Karpas-422 (cell line): ENCODE measurements at regions not wholly inside any gene's neighbourhood (a gene's known extent, or its start where the extent isn't known, plus 50 kb on each side); places are given as distances from the start of the nearest gene placed in this dataset.

ENCODE experiments used
- DNase-seq: peaks from one replicate; pipeline ENCODE4 v3.0.0-alpha.2; 2015
- H2AFZ ChIP-seq: fragments of 200-600 bp; sonication (generic); 2 replicates; pipeline ENCODE4 v1.6.1; 2014; ENCODE audit warnings: antibody characterized with exemption, low read length, mixed read lengths
- H3K27ac ChIP-seq: fragments of 200-600 bp; sonication (generic); 2 replicates; pipeline ENCODE4 v1.5.1; 2014; ENCODE audit warnings: mild to moderate bottlenecking, low read length, moderate library complexity
- H3K27me3 ChIP-seq: fragments of 200-600 bp; sonication (generic); 2 replicates; pipeline ENCODE4 v1.6.1; 2014; ENCODE audit warnings: low read length, mixed read lengths
- H3K36me3 ChIP-seq: fragments of 200-600 bp; sonication (generic); 2 replicates; pipeline ENCODE4 v1.6.1; 2014; ENCODE audit warnings: low read length, mixed read lengths; ENCODE audit not compliant: insufficient read depth
- H3K4me1 ChIP-seq: fragments of 200-600 bp; sonication (generic); 2 replicates; pipeline ENCODE4 v1.6.1; 2014; ENCODE audit warnings: mild to moderate bottlenecking, low read length, mixed read lengths
- H3K4me2 ChIP-seq: fragments of 200-600 bp; sonication (generic); 2 replicates; pipeline ENCODE4 v1.6.1; 2014; ENCODE audit warnings: low read length, low read depth, mild to moderate bottlenecking; ENCODE audit not compliant: poor library complexity, severe bottlenecking
- H3K4me3 ChIP-seq: fragments of 200-600 bp; sonication (generic); 2 replicates; pipeline ENCODE4 v1.5.1; 2014; ENCODE audit warnings: mild to moderate bottlenecking, antibody characterized with exemption, low read length, mixed read lengths
- H3K79me2 ChIP-seq: fragments of 200-600 bp; sonication (generic); 2 replicates; pipeline ENCODE4 v1.6.1; 2014; ENCODE audit warnings: mild to moderate bottlenecking, low read length, mixed read lengths
- H3K9ac ChIP-seq: fragments of 200-600 bp; sonication (generic); 2 replicates; pipeline ENCODE4 v1.6.0; 2014; ENCODE audit warnings: low read length
- H3K9me2 ChIP-seq: fragments of 200-600 bp; sonication (generic), shearing (Covaris generic); replicated peaks from 2 replicates; pipeline ENCODE4 v1.6.0; 2014; ENCODE audit warnings: mild to moderate bottlenecking, low read length, moderate library complexity; ENCODE audit not compliant: insufficient read depth
- H3K9me3 ChIP-seq: fragments of 300-700, 200-600 bp; sonication (generic); 2 replicates; pipeline ENCODE4 v1.6.1; 2014; ENCODE audit warnings: low read length, mixed read lengths
- H4K20me1 ChIP-seq: fragments of 200-600 bp; sonication (generic); 2 replicates; pipeline ENCODE4 v1.6.1; 2014; ENCODE audit warnings: mild to moderate bottlenecking, antibody characterized with exemption, low read length, low read depth; ENCODE audit not compliant: insufficient read depth

DNA sequence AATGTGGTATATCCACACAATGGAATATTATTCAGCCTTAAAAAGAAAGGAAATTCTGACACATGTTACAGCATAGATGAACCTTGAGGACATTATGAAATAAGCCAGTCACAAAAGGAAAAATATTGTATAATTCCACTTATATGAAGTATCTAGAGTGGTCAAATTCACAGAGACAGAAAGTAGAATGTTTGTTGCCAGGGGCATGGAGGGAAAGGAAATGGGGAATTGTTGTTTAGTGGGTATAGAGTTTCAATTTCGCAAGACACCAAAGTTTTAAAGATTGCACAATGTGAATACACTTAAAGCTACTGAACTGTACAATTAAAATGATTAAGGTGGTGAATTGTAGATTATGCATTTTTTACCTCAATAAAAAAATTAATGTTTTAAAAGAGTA is 92.9 kb downstream of the TXNL1 start:
- Histone ChIP-seq H3K27me3 (no peaks in the 10 kb centered on the region), H4K20me1 (no peaks in the 10 kb centered on the region), H3K9me3 (no peaks in the 10 kb centered on the region), H3K4me2 (no peak overlapping the region), H3K36me3 (no peaks in the 10 kb centered on the region), H3K27ac (no peak overlapping the region), H3K4me1 (peaks cover 14% of the 10 kb centered on the region), H3K4me3 (no peak overlapping the region), H3K79me2 (no peaks in the 10 kb centered on the region), H2AFZ (no peak overlapping the region), H3K9me2 (no peaks in the 10 kb centered on the region), H3K9ac (no peak overlapping the region)
- peak; percentile 26 for DNase-seq

DNA sequence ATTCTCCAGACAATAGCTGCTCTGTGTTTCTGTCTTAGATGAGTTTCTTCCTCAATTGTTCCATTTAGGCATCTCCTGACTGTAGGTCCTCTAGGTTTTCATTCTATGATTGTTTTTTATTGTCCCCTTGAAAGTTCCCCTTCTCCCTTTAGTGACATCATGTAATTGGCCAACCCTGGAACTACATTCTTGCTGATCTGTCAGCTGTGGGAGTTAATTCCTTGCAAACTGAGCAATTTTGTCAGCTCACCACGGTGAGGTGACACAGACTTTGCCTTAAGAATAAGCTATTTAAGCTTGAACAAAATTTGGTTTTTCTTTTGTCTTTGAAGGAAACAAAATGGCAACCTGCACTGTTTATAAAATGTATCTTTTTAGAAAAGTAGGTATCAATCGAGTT is 95.9 kb downstream of the TXNL1 start:
- H3K4me2 ChIP-seq = peak overlapping the region; percentile 38
- no peak overlapping the region for H3K4me3 ChIP-seq
- no peaks in the 10 kb centered on the region for H3K36me3 ChIP-seq
- no peaks in the 10 kb centered on the region for H3K9me3 ChIP-seq
- DNase-seq = no peak
- H3K79me2 ChIP-seq = no peaks in the 10 kb centered on the region
- H3K27me3 ChIP-seq = no peaks in the 10 kb centered on the region
- H3K4me1 ChIP-seq = peaks cover 14% of the 10 kb centered on the region
- no peaks in the 10 kb centered on the region for H3K9me2 ChIP-seq
- H2AFZ ChIP-seq = 0 out of 2 replicates have a peak overlapping the region, but pooled peaks have one; percentile 51
- H3K9ac ChIP-seq = no peak overlapping the region
- H4K20me1 ChIP-seq = no peaks in the 10 kb centered on the region
- no peak overlapping the region for H3K27ac ChIP-seq

GRCh38 chr18:56541793-56542192 is 96.6 kb downstream of the TXNL1 start:
- Histone ChIP-seq H3K4me2 (peak overlapping the region; percentile 38), H3K9me2 (no peaks in the 10 kb centered on the region), H4K20me1 (no peaks in the 10 kb centered on the region), H3K4me1 (peaks cover 14% of the 10 kb centered on the region), H3K27ac (no peak overlapping the region), H3K9ac (no peak overlapping the region), H3K27me3 (no peaks in the 10 kb centered on the region), H3K9me3 (no peaks in the 10 kb centered on the region), H3K4me3 (0 out of 2 replicates have a peak overlapping the region, but pooled peaks have one; percentile 9), H3K36me3 (no peaks in the 10 kb centered on the region), H3K79me2 (no peaks in the 10 kb centered on the region), H2AFZ (0 out of 2 replicates have a peak overlapping the region, but pooled peaks have one; percentile 26)
- peak; percentile 52 for DNase-seq

GRCh38 chr18:56541340-56541739 is 97.1 kb downstream of the TXNL1 start:
- Histone ChIP-seq H2AFZ (no peak overlapping the region), H3K27me3 (no peaks in the 10 kb centered on the region)
- no peak for DNase-seq

DNA sequence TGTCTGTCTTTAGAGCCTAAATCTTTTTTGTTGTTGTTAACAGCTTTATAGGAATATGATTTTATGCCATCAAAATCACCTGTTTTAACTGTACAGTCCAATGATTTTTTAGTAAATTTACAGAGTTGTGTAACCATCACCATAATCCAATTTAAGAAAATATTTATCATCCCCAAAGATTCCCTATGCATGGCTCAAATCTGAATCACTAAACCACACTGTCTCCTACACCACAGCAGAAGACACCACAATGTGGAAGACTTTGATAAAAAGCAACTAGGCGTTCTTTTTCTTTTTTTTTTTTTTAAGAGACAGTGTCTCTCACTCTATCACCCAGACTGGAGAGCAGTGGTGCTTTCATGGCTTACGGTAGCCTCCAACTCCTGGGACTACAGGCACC is 99.6 kb downstream of the TXNL1 start:
- Histone ChIP-seq H3K4me3 (no peak overlapping the region), H3K9ac (no peak overlapping the region), H3K27ac (no peak overlapping the region), H3K79me2 (no peaks in the 10 kb centered on the region), H3K9me2 (no peaks in the 10 kb centered on the region), H3K27me3 (no peaks in the 10 kb centered on the region), H4K20me1 (no peaks in the 10 kb centered on the region), H3K36me3 (no peaks in the 10 kb centered on the region), H3K9me3 (no peaks in the 10 kb centered on the region), H3K4me2 (no peak overlapping the region), H3K4me1 (peaks cover 14% of the 10 kb centered on the region), H2AFZ (no peak overlapping the region)
- DNase-seq = no peak

More at GRCh38 chr18:56541340-56541739, 97.1 kb downstream of the TXNL1 start:
- no peaks in the 10 kb centered on the region for H3K79me2 ChIP-seq
- no peaks in the 10 kb centered on the region for H3K9me2 ChIP-seq
- H3K9ac ChIP-seq = no peak overlapping the region
- H3K9me3 ChIP-seq = no peaks in the 10 kb centered on the region
- peak overlapping the region; percentile 38 for H3K4me2 ChIP-seq
- H3K4me3 ChIP-seq = 0 out of 2 replicates have a peak overlapping the region, but pooled peaks have one; percentile 9
- no peaks in the 10 kb centered on the region for H4K20me1 ChIP-seq
- peaks cover 14% of the 10 kb centered on the region for H3K4me1 ChIP-seq
- no peak overlapping the region for H3K27ac ChIP-seq
- no peaks in the 10 kb centered on the region for H3K36me3 ChIP-seq

- no peaks in the 10 kb centered on the region for H3K9me3 ChIP-seq
- no peaks in the 10 kb centered on the region for H3K27me3 ChIP-seq
- no peak overlapping the region for H3K27ac ChIP-seq
- H4K20me1 ChIP-seq = no peaks in the 10 kb centered on the region
- H2AFZ ChIP-seq = no peak overlapping the region
- no peak overlapping the region for H3K4me3 ChIP-seq
- H3K79me2 ChIP-seq = no peaks in the 10 kb centered on the region
- no peaks in the 10 kb centered on the region for H3K4me1 ChIP-seq
- H3K36me3 ChIP-seq = no peaks in the 10 kb centered on the region
- no peak overlapping the region for H3K4me2 ChIP-seq
- H3K9me2 ChIP-seq = no peaks in the 10 kb centered on the region
- DNase-seq = no peak
- H3K9ac ChIP-seq = no peak overlapping the region
These were observed 106.1 kb downstream of the TXNL1 start for GRCh38 chr18:56532176-56532840.

DNA sequence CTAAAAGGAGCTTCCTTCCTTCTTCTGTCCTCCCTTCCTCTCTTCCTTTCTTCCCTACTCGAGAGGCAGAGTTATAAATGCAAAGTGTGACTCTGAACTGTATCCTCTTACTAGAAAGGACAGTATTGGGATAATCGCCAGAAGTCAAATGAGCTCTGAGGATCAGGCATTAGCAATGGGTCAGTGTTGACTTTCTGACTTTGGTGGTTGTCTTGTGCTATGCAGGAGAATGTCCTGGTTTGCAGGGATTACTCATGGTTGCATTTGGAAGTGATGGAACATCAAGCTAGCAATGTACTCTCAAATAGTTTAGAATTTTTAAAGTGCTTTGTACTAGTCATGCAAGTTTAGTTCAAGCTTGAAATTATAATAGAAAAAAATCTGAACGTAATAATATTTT is 115.6 kb downstream of the TXNL1 start:
- no peak overlapping the region for H3K4me2 ChIP-seq
- H3K27ac ChIP-seq = no peak overlapping the region
- no peaks in the 10 kb centered on the region for H4K20me1 ChIP-seq
- H3K9me2 ChIP-seq = no peaks in the 10 kb centered on the region
- no peak overlapping the region for H3K4me3 ChIP-seq
- H3K79me2 ChIP-seq = no peaks in the 10 kb centered on the region
- no peak overlapping the region for H2AFZ ChIP-seq
- H3K4me1 ChIP-seq = no peaks in the 10 kb centered on the region
- no peak overlapping the region for H3K9ac ChIP-seq
- DNase-seq = no peak
- H3K36me3 ChIP-seq = no peaks in the 10 kb centered on the region
- no peaks in the 10 kb centered on the region for H3K9me3 ChIP-seq
- no peaks in the 10 kb centered on the region for H3K27me3 ChIP-seq

GRCh38 chr18:56521263-56521662 is 117.1 kb downstream of the TXNL1 start:
- no peaks in the 10 kb centered on the region for H3K4me1 ChIP-seq

More at GRCh38 chr18:56521263-56521662, 117.1 kb downstream of the TXNL1 start:
- Histone ChIP-seq H2AFZ (no peak overlapping the region), H4K20me1 (no peaks in the 10 kb centered on the region), H3K9me2 (no peaks in the 10 kb centered on the region), H3K27ac (no peak overlapping the region), H3K36me3 (no peaks in the 10 kb centered on the region), H3K79me2 (no peaks in the 10 kb centered on the region), H3K9ac (no peak overlapping the region), H3K4me2 (no peak overlapping the region), H3K27me3 (no peaks in the 10 kb centered on the region), H3K4me3 (no peak overlapping the region), H3K9me3 (no peaks in the 10 kb centered on the region)
- no peak for DNase-seq
